A549 (cell line): ENCODE measurements at regions not wholly inside any gene's neighbourhood (a gene's known extent, or its start where the extent isn't known, plus 50 kb on each side); places are given as distances from the start of the nearest gene placed in this dataset.

Experiments
- ATAC-seq, 2 experiments: fragments of 200-7000 bp in 1 of 2; fragments of >200 bp in 1 of 2; cut with Nextera tagmentation in 1 of 2; cut with Tn5 transposase in 1 of 2; 3 replicates each; pipeline versions ENCODE4 v1.8.0 to v1.9.1; 2018 to 2020; ENCODE audit warnings: mild to moderate bottlenecking in 1 of 2, moderate library complexity in 1 of 2
- CTCF ChIA-PET: fragments of 300-600 bp; sonication (Branson Sonifier 250); formaldehyde crosslinking; extraction: SDS; loops from one replicate; lab custom pipeline; 2021; ENCODE audit warnings: antibody characterized with exemption, inconsistent platforms; lab: Yijun Ruan, JAX
- POLR2A ChIA-PET: fragments of 350-600 bp; formaldehyde crosslinking; extraction: SDS; loops from one replicate; lab custom pipeline; 2021; ENCODE audit warnings: antibody characterized with exemption, inconsistent platforms; lab: Yijun Ruan, JAX
- DNase-seq, 2 experiments: peaks; one replicate each; pipeline versions ENCODE4 v3.0.0 to v3.0.0-alpha.2; 2011 to 2016; ENCODE audit warnings: low read depth in 1 of 2, low spot score in 1 of 2
- FAIRE-seq: peaks from 2 replicates; lab custom pipeline; 2011; peaks lifted over from hg19 to GRCh38; lab: Jason Lieb, UNC
- H3K27ac ChIP-seq, 2 experiments: fragments of >200 bp; sonication (Bioruptor Twin); formaldehyde crosslinking; 3 replicates each; pipeline ENCODE4 v1.5.1; 2016 to 2017
- H3K4me1 ChIP-seq: fragments of >200 bp; sonication (Bioruptor Twin); formaldehyde crosslinking; 3 replicates; pipeline ENCODE4 v1.6.1; 2016
- H3K4me2 ChIP-seq: fragments of >200 bp; sonication (Bioruptor Twin); formaldehyde crosslinking; 3 replicates; pipeline ENCODE4 v1.6.1; 2016
- H3K4me3 ChIP-seq: fragments of >200 bp; sonication (Bioruptor Twin); formaldehyde crosslinking; 3 replicates; pipeline ENCODE4 v1.5.1; 2016
- H3K9me3 ChIP-seq: fragments of >200 bp; sonication (Bioruptor Twin); formaldehyde crosslinking; 3 replicates; pipeline ENCODE4 v1.6.1; 2016
- BHLHE40 ChIP-seq: IDR thresholded peaks from 2 replicates; pipeline ENCODE4 v1.6.1; 2012; ENCODE audit warnings: low read depth, low read length, inconsistent platforms
- CBX2 ChIP-seq: fragments of 200-600 bp; sonication (generic); IDR thresholded peaks from 2 replicates; pipeline ENCODE4 v1.6.1; 2016; ENCODE audit warnings: low read depth, mild to moderate bottlenecking, borderline replicate concordance
- FOSB ChIP-seq: fragments of 250-450 bp; sonication (Bioruptor Pico); IDR thresholded peaks from 2 replicates; pipeline ENCODE4 v1.5.0; 2020; ENCODE audit warnings: mild to moderate bottlenecking, moderate library complexity
- FOSL2 ChIP-seq, 2 experiments: fragments of 450-650 bp in 1 of 2; fragments of >200 bp in 1 of 2; sonication (Bioruptor Twin) in 1 of 2; formaldehyde crosslinking; IDR thresholded peaks; 2 replicates each; pipeline versions ENCODE4 v1.5.0 to v1.6.1; 2016 to 2020; ENCODE audit warnings: mild to moderate bottlenecking in 1 of 2, moderate library complexity in 1 of 2
- HOXA7 ChIP-seq: fragments of 250-450 bp; sonication (Bioruptor Pico); IDR thresholded peaks from 2 replicates; pipeline ENCODE4 v1.5.0; 2020; ENCODE audit warnings: mild to moderate bottlenecking, moderate library complexity
- JUNB ChIP-seq: fragments of >200 bp; sonication (Bioruptor Twin); formaldehyde crosslinking; IDR thresholded peaks from 2 replicates; pipeline ENCODE4 v1.6.1; 2016
- KDM1A ChIP-seq: fragments of 200-600 bp; sonication (generic); IDR thresholded peaks from 2 replicates; pipeline ENCODE4 v1.6.1; 2016; ENCODE audit warnings: low read depth, mild to moderate bottlenecking
- KDM5A ChIP-seq: fragments of 200-600 bp; sonication (generic); IDR thresholded peaks from 2 replicates; pipeline ENCODE4 v1.6.1; 2016; ENCODE audit warnings: antibody characterized with exemption, mild to moderate bottlenecking
- MAFK ChIP-seq: fragments of 450-650 bp; IDR thresholded peaks from 2 replicates; pipeline ENCODE4 v1.6.1; 2014; ENCODE audit not compliant: partially characterized antibody
- MAZ ChIP-seq: fragments of 150-350 bp; IDR thresholded peaks from 2 replicates; pipeline ENCODE4 v1.6.1; 2014; ENCODE audit warnings: antibody characterized with exemption, low read depth, low read length, borderline replicate concordance
- MYC ChIP-seq: IDR thresholded peaks from 2 replicates; pipeline ENCODE4 v1.6.1; 2012; ENCODE audit warnings: mild to moderate bottlenecking, inconsistent platforms, low read length, improper control_type of control experiment, borderline replicate concordance
- NFE2L2 ChIP-seq: fragments of 150-350 bp; conservative IDR thresholded peaks from 2 replicates; pipeline ENCODE4 v1.6.1; 2014; ENCODE audit warnings: low read length
- NR3C1 ChIP-seq: fragments of >200 bp; sonication (Bioruptor Twin); formaldehyde crosslinking; IDR thresholded peaks from 3 replicates; pipeline ENCODE4 v1.6.1; 2017
- POLR2A ChIP-seq: IDR thresholded peaks from 2 replicates; pipeline ENCODE4 v1.6.1; 2012; ENCODE audit warnings: mild to moderate bottlenecking, low read length
- RARB ChIP-seq: fragments of 250-450 bp; sonication (Bioruptor Pico); IDR thresholded peaks from 2 replicates; pipeline ENCODE4 v1.8.0; 2021; ENCODE audit warnings: mild to moderate bottlenecking, moderate library complexity
- RFX5 ChIP-seq: fragments of 450-650 bp; IDR thresholded peaks from 2 replicates; pipeline ENCODE4 v1.7.1; 2014; ENCODE audit warnings: antibody characterized with exemption, mild to moderate bottlenecking, moderate library complexity
- RNF2 ChIP-seq: fragments of 200-600 bp; sonication (generic); IDR thresholded peaks from 2 replicates; pipeline ENCODE4 v1.6.1; 2016; ENCODE audit warnings: low read depth, mild to moderate bottlenecking, antibody characterized with exemption, moderate library complexity, borderline replicate concordance
- SMC3 ChIP-seq: fragments of >200 bp; sonication (Bioruptor Twin); formaldehyde crosslinking; IDR thresholded peaks from 3 replicates; pipeline ENCODE4 v1.6.1; 2018; ENCODE audit warnings: inconsistent platforms
- TFCP2L1 ChIP-seq: fragments of 250-450 bp; sonication (Bioruptor Pico); IDR thresholded peaks from 2 replicates; pipeline ENCODE4 v1.5.0; 2021; ENCODE audit warnings: mild to moderate bottlenecking
- TP53 ChIP-seq: fragments of 250-450 bp; sonication (Bioruptor Pico); IDR thresholded peaks from 2 replicates; pipeline ENCODE4 v1.5.0; 2021; ENCODE audit warnings: mild to moderate bottlenecking, moderate library complexity
- USF2 ChIP-seq: fragments of 450-650 bp; IDR thresholded peaks from 2 replicates; pipeline ENCODE4 v1.6.1; 2014; ENCODE audit warnings: antibody characterized with exemption
- ZC3H11A ChIP-seq: fragments of 450-650 bp; IDR thresholded peaks from 2 replicates; pipeline ENCODE4 v1.6.1; 2014; ENCODE audit warnings: antibody characterized with exemption, mild to moderate bottlenecking
- ZFP36 ChIP-seq: fragments of 450-650 bp; IDR thresholded peaks from 2 replicates; pipeline ENCODE4 v1.6.1; 2014; ENCODE audit warnings: borderline replicate concordance; ENCODE audit not compliant: partially characterized antibody
- WGBS: methylation state at CpG from one replicate; pipeline ENCODE4 v1.1.6; 2017; ENCODE audit errors: missing lambda C conversion rate; 5-methylcytosine and 5-hydroxymethylcytosine counted together
- TF ChIP-seq, protein P1 (sequence below): fragments of 250-450 bp; sonication (Bioruptor Pico); IDR thresholded peaks from 2 replicates; pipeline ENCODE4 v1.5.0; 2021; ENCODE audit warnings: mild to moderate bottlenecking, moderate library complexity, borderline replicate concordance
- TF ChIP-seq, protein P2 (sequence below): fragments of 250-450 bp; sonication (Bioruptor Pico); IDR thresholded peaks from 2 replicates; pipeline ENCODE4 v1.5.0; 2020; ENCODE audit warnings: low read depth, mild to moderate bottlenecking, moderate library complexity
- TF ChIP-seq, protein P3 (sequence below): fragments of >200 bp; sonication (Bioruptor Twin); formaldehyde crosslinking; IDR thresholded peaks from 2 replicates; pipeline ENCODE4 v1.6.1; 2016
- TF ChIP-seq, protein P4 (sequence below): fragments of 150-350 bp; IDR thresholded peaks from 2 replicates; pipeline ENCODE4 v1.6.1; 2014; ENCODE audit warnings: low read depth, mild to moderate bottlenecking, low read length

GRCh38 chr10:121131014-121131413 is 279.9 kb downstream of the WDR11 start:
- Histone ChIP-seq H3K4me3 (no peak overlapping the region), H3K27ac (no peak overlapping the region), H3K4me2 (no peak overlapping the region), H3K4me1 (no peaks in the 10 kb centered on the region), H3K9me3 (no peaks in the 10 kb centered on the region)
- ATAC-seq, result no peak
- TF ChIP-seq, protein P1, sequence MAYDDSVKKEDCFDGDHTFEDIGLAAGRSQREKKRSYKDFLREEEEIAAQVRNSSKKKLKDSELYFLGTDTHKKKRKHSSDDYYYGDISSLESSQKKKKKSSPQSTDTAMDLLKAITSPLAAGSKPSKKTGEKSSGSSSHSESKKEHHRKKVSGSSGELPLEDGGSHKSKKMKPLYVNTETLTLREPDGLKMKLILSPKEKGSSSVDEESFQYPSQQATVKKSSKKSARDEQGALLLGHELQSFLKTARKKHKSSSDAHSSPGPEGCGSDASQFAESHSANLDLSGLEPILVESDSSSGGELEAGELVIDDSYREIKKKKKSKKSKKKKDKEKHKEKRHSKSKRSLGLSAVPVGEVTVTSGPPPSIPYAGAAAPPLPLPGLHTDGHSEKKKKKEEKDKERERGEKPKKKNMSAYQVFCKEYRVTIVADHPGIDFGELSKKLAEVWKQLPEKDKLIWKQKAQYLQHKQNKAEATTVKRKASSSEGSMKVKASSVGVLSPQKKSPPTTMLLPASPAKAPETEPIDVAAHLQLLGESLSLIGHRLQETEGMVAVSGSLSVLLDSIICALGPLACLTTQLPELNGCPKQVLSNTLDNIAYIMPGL (CRISPR knock-in tag), result no peak
- TF ChIP-seq TP53, result no peak
- TF ChIP-seq, protein P2, sequence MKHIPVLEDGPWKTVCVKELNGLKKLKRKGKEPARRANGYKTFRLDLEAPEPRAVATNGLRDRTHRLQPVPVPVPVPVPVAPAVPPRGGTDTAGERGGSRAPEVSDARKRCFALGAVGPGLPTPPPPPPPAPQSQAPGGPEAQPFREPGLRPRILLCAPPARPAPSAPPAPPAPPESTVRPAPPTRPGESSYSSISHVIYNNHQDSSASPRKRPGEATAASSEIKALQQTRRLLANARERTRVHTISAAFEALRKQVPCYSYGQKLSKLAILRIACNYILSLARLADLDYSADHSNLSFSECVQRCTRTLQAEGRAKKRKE, result no peak
- TF ChIP-seq BHLHE40, result no peak
- TF ChIP-seq MYC, result no peak
- no peak for TF ChIP-seq JUNB
- FAIRE-seq, result no peak
- no peak for DNase-seq
- ChIA-PET CTCF (interaction anchor here (1.4 kb wide), 1 partner anchor 35 kb away, joined by 3 read pairs; no protein-coding TSS in a partner anchor), POLR2A (no interaction called here)
- 8% methylated on average over 5 of the region's 5 CpGs for WGBS

- ATAC-seq (no peak), DNase-seq (no peak), FAIRE-seq (no peak)
- no peak for TF ChIP-seq TFCP2L1 (CRISPR knock-in tag)
- no peak for TF ChIP-seq MYC
- TF ChIP-seq NR3C1, result no peak
- TF ChIP-seq HOXA7 (CRISPR knock-in tag), result no peak
- TF ChIP-seq FOSB (CRISPR knock-in tag), result no peak
- TF ChIP-seq, protein P3, sequence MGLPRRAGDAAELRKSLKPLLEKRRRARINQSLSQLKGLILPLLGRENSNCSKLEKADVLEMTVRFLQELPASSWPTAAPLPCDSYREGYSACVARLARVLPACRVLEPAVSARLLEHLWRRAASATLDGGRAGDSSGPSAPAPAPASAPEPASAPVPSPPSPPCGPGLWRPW, result no peak
- no peak for TF ChIP-seq SMC3
- TF ChIP-seq ZFP36, result no peak
- TF ChIP-seq, protein P4, sequence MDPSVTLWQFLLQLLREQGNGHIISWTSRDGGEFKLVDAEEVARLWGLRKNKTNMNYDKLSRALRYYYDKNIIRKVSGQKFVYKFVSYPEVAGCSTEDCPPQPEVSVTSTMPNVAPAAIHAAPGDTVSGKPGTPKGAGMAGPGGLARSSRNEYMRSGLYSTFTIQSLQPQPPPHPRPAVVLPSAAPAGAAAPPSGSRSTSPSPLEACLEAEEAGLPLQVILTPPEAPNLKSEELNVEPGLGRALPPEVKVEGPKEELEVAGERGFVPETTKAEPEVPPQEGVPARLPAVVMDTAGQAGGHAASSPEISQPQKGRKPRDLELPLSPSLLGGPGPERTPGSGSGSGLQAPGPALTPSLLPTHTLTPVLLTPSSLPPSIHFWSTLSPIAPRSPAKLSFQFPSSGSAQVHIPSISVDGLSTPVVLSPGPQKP, result no peak
- TF ChIP-seq MAZ, result no peak
- TF ChIP-seq KDM1A, result no peak
- Histone ChIP-seq H3K27ac (no peak overlapping the region), H3K4me1 (no peaks in the 10 kb centered on the region), H3K4me3 (no peak overlapping the region), H3K4me2 (no peak overlapping the region), H3K9me3 (no peaks in the 10 kb centered on the region)
- WGBS, result 8% methylated on average over 9 of the region's 9 CpGs
- POLR2A ChIA-PET, result no interaction called here
- CTCF ChIA-PET, result interaction anchor here (1.4 kb wide), 2 partner anchors 21 to 35 kb away, joined by 3 read pairs; no protein-coding TSS in a partner anchor
These were observed 280.5 kb downstream of the WDR11 start for GRCh38 chr10:121131426-121132265.

- POLR2A ChIA-PET, result no interaction called here
- no peak for FAIRE-seq
- DNase-seq, result no peak
- no peak for TF ChIP-seq USF2
- no peak for TF ChIP-seq MAZ
- no peak for TF ChIP-seq KDM1A
- TF ChIP-seq, protein P2, result no peak
- TF ChIP-seq, protein P4, result no peak
- TF ChIP-seq FOSL2 (IDR thresholded peaks at IDR 0.05), result no peak
- no peak for TF ChIP-seq FOSL2 (CRISPR knock-in tag; IDR thresholded peaks at IDR 0.05)
- no peak for TF ChIP-seq RARB
- no peak for TF ChIP-seq RFX5
- TF ChIP-seq MAFK, result no peak
- TF ChIP-seq NFE2L2, result no peak
- no peak for TF ChIP-seq KDM5A
- no peak for TF ChIP-seq ZC3H11A
- no peak for TF ChIP-seq RNF2
- TF ChIP-seq POLR2A, result no peak
- no peak for TF ChIP-seq CBX2
These were observed 281.1 kb downstream of the WDR11 start for GRCh38 chr10:121132273-121132672.

More at GRCh38 chr10:121132273-121132672, 281.1 kb downstream of the WDR11 start:
- Histone ChIP-seq H3K4me1 (no peaks in the 10 kb centered on the region), H3K27ac (no peak overlapping the region), H3K4me2 (no peak overlapping the region), H3K4me3 (no peak overlapping the region), H3K9me3 (no peaks in the 10 kb centered on the region)
- WGBS, result 0% methylated on average over 1 of the region's 1 CpG
- CTCF ChIA-PET, result interaction anchor here (1.4 kb wide), 1 partner anchor 21 kb away, joined by 3 read pairs; no protein-coding TSS in a partner anchor
- no peak for ATAC-seq
